SU-DHL-6 (cell line): ENCODE measurements at regions not wholly inside any gene's neighbourhood (a gene's known extent, or its start where the extent isn't known, plus 50 kb on each side); places are given as distances from the start of the nearest gene placed in this dataset.

Experiments used
- CTCF ChIP-seq: fragments of 200-600 bp; sonication (generic); IDR thresholded peaks from one replicate; pipeline ENCODE4 v1.5.1; 2017; ENCODE audit warnings: antibody characterized with exemption, mild to moderate bottlenecking, low read length, moderate library complexity; ENCODE audit not compliant: insufficient read depth, poor library complexity, severe bottlenecking
- EZH2phosphoT487 ChIP-seq: fragments of 200-600 bp; sonication (generic), shearing (Covaris generic); conservative IDR thresholded peaks from 2 replicates; pipeline ENCODE4 v1.6.1; 2018; ENCODE audit warnings: mild to moderate bottlenecking, antibody characterized with exemption, low read length, moderate library complexity, mixed read lengths

- TF ChIP-seq CTCF (no peak), EZH2phosphoT487 (no peak)
These were observed 58.8 kb upstream of the ZNF644 start for GRCh38 chr1:91080650-91081049.
